ENCODE measurements at regions not wholly inside any gene's neighbourhood (a gene's known extent, or its start where the extent isn't known, plus 50 kb on each side); places are given as distances from the start of the nearest gene placed in this dataset.

GRCh38 chr3:117170094-117170493 lies 460.5 kb downstream of the TUSC7 start:
- TF ChIP-seq CTCF (IDR thresholded peaks at IDR 0.05) (no peak), POLR2A (IDR thresholded peaks at IDR 0.05) (no peak)

All from adrenal gland (tissue), 5 donors.